ENCODE measurements at regions not wholly inside any gene's neighbourhood (a gene's known extent, or its start where the extent isn't known, plus 50 kb on each side); places are given as distances from the start of the nearest gene placed in this dataset.

DNA sequence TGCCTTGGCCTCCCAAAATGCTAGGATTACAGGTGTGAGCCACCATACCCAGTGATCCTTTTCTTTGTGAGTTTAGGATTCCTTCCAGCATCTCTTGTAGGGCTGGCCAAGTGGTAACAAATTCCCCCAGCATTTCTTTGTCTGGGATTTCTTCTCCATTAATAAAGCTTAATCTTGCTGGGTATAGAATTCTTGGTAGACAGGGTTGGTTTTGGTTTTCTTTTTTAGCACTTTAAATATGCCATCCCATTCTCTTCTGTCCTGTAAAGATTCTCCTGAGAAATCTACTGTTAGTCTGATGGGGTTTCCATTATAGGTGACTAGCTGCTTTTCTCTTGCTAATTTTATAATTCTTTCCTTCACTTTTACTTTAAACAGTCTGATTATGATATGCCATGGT is 173.0 kb upstream of the TOM1L1 start:
- H3K27ac ChIP-seq (ENCODE audit: low read length): no peak overlapping the region
- H3F3A ChIP-seq (ENCODE audit: insufficient read depth, low read length, poor library complexity, severe bottlenecking): no peaks in the 10 kb centered on the region
- no peaks in the 10 kb centered on the region for H3K9me2 ChIP-seq (ENCODE audit: insufficient read depth, low read length)
- no peaks in the 10 kb centered on the region for H3K79me2 ChIP-seq (replicated peaks; ENCODE audit: insufficient read depth, low read length)
- H3K9me3 ChIP-seq (ENCODE audit: low read length): peaks cover 8% of the 10 kb centered on the region
- no peak overlapping the region for H3K9ac ChIP-seq (ENCODE audit: low read length)
- TF ChIP-seq MXI1 (conservative IDR thresholded peaks at IDR 0.05; ENCODE audit: poor library complexity, severe bottlenecking) (no peak), POLR2AphosphoS5 (IDR thresholded peaks at IDR 0.05) (no peak), EZH2 (IDR thresholded peaks at IDR 0.05; ENCODE audit: borderline replicate concordance, insufficient read depth, low read length, poor library complexity, severe bottlenecking) (no peak), TAF1 (IDR thresholded peaks at IDR 0.05; ENCODE audit: low read depth) (no peak), CTCF (IDR thresholded peaks at IDR 0.05; ENCODE audit: poor library complexity, severe bottlenecking) (no peak), SMC3 (conservative IDR thresholded peaks at IDR 0.05; ENCODE audit: poor library complexity) (no peak), EP300 (conservative IDR thresholded peaks at IDR 0.05; ENCODE audit: poor library complexity, severe bottlenecking) (no peak), RAD21 (conservative IDR thresholded peaks at IDR 0.05) (no peak)
- TF ChIP-seq, protein P1, sequence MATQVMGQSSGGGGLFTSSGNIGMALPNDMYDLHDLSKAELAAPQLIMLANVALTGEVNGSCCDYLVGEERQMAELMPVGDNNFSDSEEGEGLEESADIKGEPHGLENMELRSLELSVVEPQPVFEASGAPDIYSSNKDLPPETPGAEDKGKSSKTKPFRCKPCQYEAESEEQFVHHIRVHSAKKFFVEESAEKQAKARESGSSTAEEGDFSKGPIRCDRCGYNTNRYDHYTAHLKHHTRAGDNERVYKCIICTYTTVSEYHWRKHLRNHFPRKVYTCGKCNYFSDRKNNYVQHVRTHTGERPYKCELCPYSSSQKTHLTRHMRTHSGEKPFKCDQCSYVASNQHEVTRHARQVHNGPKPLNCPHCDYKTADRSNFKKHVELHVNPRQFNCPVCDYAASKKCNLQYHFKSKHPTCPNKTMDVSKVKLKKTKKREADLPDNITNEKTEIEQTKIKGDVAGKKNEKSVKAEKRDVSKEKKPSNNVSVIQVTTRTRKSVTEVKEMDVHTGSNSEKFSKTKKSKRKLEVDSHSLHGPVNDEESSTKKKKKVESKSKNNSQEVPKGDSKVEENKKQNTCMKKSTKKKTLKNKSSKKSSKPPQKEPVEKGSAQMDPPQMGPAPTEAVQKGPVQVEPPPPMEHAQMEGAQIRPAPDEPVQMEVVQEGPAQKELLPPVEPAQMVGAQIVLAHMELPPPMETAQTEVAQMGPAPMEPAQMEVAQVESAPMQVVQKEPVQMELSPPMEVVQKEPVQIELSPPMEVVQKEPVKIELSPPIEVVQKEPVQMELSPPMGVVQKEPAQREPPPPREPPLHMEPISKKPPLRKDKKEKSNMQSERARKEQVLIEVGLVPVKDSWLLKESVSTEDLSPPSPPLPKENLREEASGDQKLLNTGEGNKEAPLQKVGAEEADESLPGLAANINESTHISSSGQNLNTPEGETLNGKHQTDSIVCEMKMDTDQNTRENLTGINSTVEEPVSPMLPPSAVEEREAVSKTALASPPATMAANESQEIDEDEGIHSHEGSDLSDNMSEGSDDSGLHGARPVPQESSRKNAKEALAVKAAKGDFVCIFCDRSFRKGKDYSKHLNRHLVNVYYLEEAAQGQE (IDR thresholded peaks at IDR 0.05; ENCODE audit: borderline replicate concordance): no peak
- no peaks in the 10 kb centered on the region for H4K20me1 ChIP-seq (ENCODE audit: insufficient read depth)
- H3K4me2 ChIP-seq (ENCODE audit: low read length): no peak overlapping the region
- no peak overlapping the region for H2AFZ ChIP-seq (ENCODE audit: low read depth, low read length)
- no peak overlapping the region for H3K4me3 ChIP-seq (ENCODE audit: low read length)
- H3K36me3 ChIP-seq (ENCODE audit: insufficient read depth, low read length): no peaks in the 10 kb centered on the region
- no peaks in the 10 kb centered on the region for H3K27me3 ChIP-seq (ENCODE audit: insufficient read depth, low read depth, low read length)

GRCh38 chr17:54736573-54736972 is 164.1 kb upstream of the TOM1L1 start:
- TF ChIP-seq TAF1 (IDR thresholded peaks at IDR 0.05; ENCODE audit: low read depth) (no peak), EZH2 (IDR thresholded peaks at IDR 0.05; ENCODE audit: borderline replicate concordance, insufficient read depth, low read length, poor library complexity, severe bottlenecking) (no peak), POLR2AphosphoS5 (IDR thresholded peaks at IDR 0.05) (no peak), RAD21 (conservative IDR thresholded peaks at IDR 0.05) (no peak), CTCF (IDR thresholded peaks at IDR 0.05; ENCODE audit: poor library complexity, severe bottlenecking) (no peak), EP300 (conservative IDR thresholded peaks at IDR 0.05; ENCODE audit: poor library complexity, severe bottlenecking) (no peak), MXI1 (conservative IDR thresholded peaks at IDR 0.05; ENCODE audit: poor library complexity, severe bottlenecking) (no peak), SMC3 (conservative IDR thresholded peaks at IDR 0.05; ENCODE audit: poor library complexity) (no peak)
- TF ChIP-seq, protein P1 (IDR thresholded peaks at IDR 0.05; ENCODE audit: borderline replicate concordance): no peak
- no peaks in the 10 kb centered on the region for H3K27me3 ChIP-seq (ENCODE audit: insufficient read depth, low read depth, low read length)
- no peaks in the 10 kb centered on the region for H3K9me2 ChIP-seq (ENCODE audit: insufficient read depth, low read length)

More at GRCh38 chr17:54736573-54736972, 164.1 kb upstream of the TOM1L1 start:
- no peak overlapping the region for H3K27ac ChIP-seq (ENCODE audit: low read length)
- no peak overlapping the region for H2AFZ ChIP-seq (ENCODE audit: low read depth, low read length)
- no peak overlapping the region for H3K4me2 ChIP-seq (ENCODE audit: low read length)
- H3K4me3 ChIP-seq (ENCODE audit: low read length): no peak overlapping the region
- no peaks in the 10 kb centered on the region for H3F3A ChIP-seq (ENCODE audit: insufficient read depth, low read length, poor library complexity, severe bottlenecking)
- no peak overlapping the region for H3K9ac ChIP-seq (ENCODE audit: low read length)
- H3K36me3 ChIP-seq (ENCODE audit: insufficient read depth, low read length): no peaks in the 10 kb centered on the region
- H3K9me3 ChIP-seq (ENCODE audit: low read length): no peaks in the 10 kb centered on the region
- H4K20me1 ChIP-seq (ENCODE audit: insufficient read depth): no peaks in the 10 kb centered on the region
- H3K79me2 ChIP-seq (replicated peaks; ENCODE audit: insufficient read depth, low read length): no peaks in the 10 kb centered on the region
